SK-N-MC (cell line): ENCODE measurements at regions not wholly inside any gene's neighbourhood (a gene's known extent, or its start where the extent isn't known, plus 50 kb on each side); places are given as distances from the start of the nearest gene placed in this dataset.

Experiments
- DNase-seq: peaks from one replicate; pipeline ENCODE4 v3.0.0-alpha.2; 2011; ENCODE audit warnings: low read depth, low spot score
- H3K27ac ChIP-seq: fragments of 200-600 bp; sonication (generic); 2 replicates; pipeline ENCODE4 v1.5.1; 2016; ENCODE audit warnings: mixed run types
- H3K36me3 ChIP-seq: fragments of 200-600 bp; sonication (generic); 2 replicates; pipeline ENCODE4 v1.6.1; 2017; ENCODE audit warnings: antibody characterized with exemption, low read length, mixed read lengths; ENCODE audit not compliant: insufficient read depth
- H3K4me3 ChIP-seq: fragments of 200-600 bp; sonication (generic); 2 replicates; pipeline ENCODE4 v1.5.1; 2016
- H3K9ac ChIP-seq: fragments of 200-600 bp; sonication (generic); 2 replicates; pipeline ENCODE4 v1.8.0; 2017; ENCODE audit warnings: mixed run types, mixed read lengths; ENCODE audit not compliant: insufficient read length
- H3K9me3 ChIP-seq: fragments of 200-600 bp; sonication (generic); 2 replicates; pipeline ENCODE4 v1.6.1; 2017; ENCODE audit warnings: low read depth, mild to moderate bottlenecking, antibody characterized with exemption, low read length, moderate library complexity, mixed read lengths
- EZH2 ChIP-seq: fragments of 200-600 bp; sonication (generic); IDR thresholded peaks from one replicate; pipeline ENCODE4 v1.6.1; 2017; ENCODE audit warnings: antibody characterized with exemption
- FOXP2 ChIP-seq: optimal IDR thresholded peaks from 2 replicates; pipeline ENCODE3; 2011; ENCODE audit warnings: mild to moderate bottlenecking, moderate library complexity; ENCODE audit not compliant: insufficient read depth; ENCODE audit errors: extremely low read length, control extremely low read depth
- POLR2AphosphoS5 ChIP-seq: IDR thresholded peaks from 2 replicates; pipeline ENCODE4 v1.6.1; 2012; ENCODE audit warnings: mild to moderate bottlenecking, low read depth, low read length, borderline replicate concordance

GRCh38 chr9:82512728-82513127, 524.2 kb downstream of the SPATA31D1 start:
- no peak overlapping the region for H3K27ac ChIP-seq
- no peak overlapping the region for H3K9ac ChIP-seq
- H3K36me3 ChIP-seq: no peaks in the 10 kb centered on the region
- no peaks in the 10 kb centered on the region for H3K9me3 ChIP-seq
- no peak overlapping the region for H3K4me3 ChIP-seq
- no peak for DNase-seq
- no peak for TF ChIP-seq EZH2
- TF ChIP-seq FOXP2: no peak
- no peak for TF ChIP-seq POLR2AphosphoS5

- Histone ChIP-seq H3K9ac (no peak overlapping the region), H3K27ac (no peak overlapping the region), H3K9me3 (no peaks in the 10 kb centered on the region), H3K4me3 (no peak overlapping the region), H3K36me3 (no peaks in the 10 kb centered on the region)
- DNase-seq: no peak
- no peak for TF ChIP-seq FOXP2
- TF ChIP-seq POLR2AphosphoS5: no peak
- no peak for TF ChIP-seq EZH2
These were observed 524.7 kb downstream of the SPATA31D1 start for GRCh38 chr9:82513242-82513751.

- H3K9ac ChIP-seq: no peak overlapping the region
- H3K27ac ChIP-seq: no peak overlapping the region
- H3K9me3 ChIP-seq: no peaks in the 10 kb centered on the region
- TF ChIP-seq EZH2 (no peak), FOXP2 (no peak), POLR2AphosphoS5 (no peak)
- H3K4me3 ChIP-seq: no peak overlapping the region
- H3K36me3 ChIP-seq: no peaks in the 10 kb centered on the region
- DNase-seq: no peak
These were observed 525.6 kb downstream of the SPATA31D1 start for GRCh38 chr9:82513976-82514735.

GRCh38 chr9:82518868-82519267, 530.3 kb downstream of the SPATA31D1 start:
- no peak for TF ChIP-seq FOXP2
- TF ChIP-seq EZH2: no peak
- TF ChIP-seq POLR2AphosphoS5: no peak
- Histone ChIP-seq H3K9ac (no peak overlapping the region), H3K36me3 (no peaks in the 10 kb centered on the region), H3K4me3 (no peak overlapping the region), H3K9me3 (no peaks in the 10 kb centered on the region), H3K27ac (no peak overlapping the region)
- DNase-seq: no peak

GRCh38 chr9:82519332-82519731, 530.8 kb downstream of the SPATA31D1 start:
- DNase-seq: no peak
- H3K27ac ChIP-seq: no peak overlapping the region
- TF ChIP-seq EZH2 (no peak), FOXP2 (no peak), POLR2AphosphoS5 (no peak)

GRCh38 chr9:82524407-82524806, 535.8 kb downstream of the SPATA31D1 start:
- no peak overlapping the region for H3K9ac ChIP-seq
- DNase-seq: no peak
- TF ChIP-seq EZH2 (no peak), POLR2AphosphoS5 (no peak), FOXP2 (no peak)
- H3K27ac ChIP-seq: no peak overlapping the region
- H3K9me3 ChIP-seq: 0 out of 2 replicates have a peak, but pooled peaks cover 2% of the 10 kb centered on the region
- no peak overlapping the region for H3K4me3 ChIP-seq
- no peaks in the 10 kb centered on the region for H3K36me3 ChIP-seq

More at GRCh38 chr9:82519332-82519731, 530.8 kb downstream of the SPATA31D1 start:
- H3K9ac ChIP-seq: no peak overlapping the region
- no peak overlapping the region for H3K4me3 ChIP-seq
- no peaks in the 10 kb centered on the region for H3K36me3 ChIP-seq
- H3K9me3 ChIP-seq: no peaks in the 10 kb centered on the region

GRCh38 chr9:82526577-82526976, 536.4 kb downstream of the RASEF start:
- no peak overlapping the region for H3K4me3 ChIP-seq
- no peak overlapping the region for H3K9ac ChIP-seq

GRCh38 chr9:82531795-82532194, 531.1 kb downstream of the RASEF start:
- H3K9me3 ChIP-seq: 0 out of 2 replicates have a peak, but pooled peaks cover 2% of the 10 kb centered on the region
- TF ChIP-seq FOXP2: no peak
- TF ChIP-seq EZH2: no peak
- no peak for TF ChIP-seq POLR2AphosphoS5
- H3K36me3 ChIP-seq: no peaks in the 10 kb centered on the region

More at GRCh38 chr9:82526577-82526976, 536.4 kb downstream of the RASEF start:
- Histone ChIP-seq H3K27ac (no peak overlapping the region), H3K9me3 (0 out of 2 replicates have a peak, but pooled peaks cover 2% of the 10 kb centered on the region), H3K36me3 (no peaks in the 10 kb centered on the region)
- no peak for TF ChIP-seq EZH2
- DNase-seq: no peak

GRCh38 chr9:82532504-82533180, 530.3 kb downstream of the RASEF start:
- no peak overlapping the region for H3K4me3 ChIP-seq
- H3K36me3 ChIP-seq: no peaks in the 10 kb centered on the region
- TF ChIP-seq POLR2AphosphoS5 (no peak), EZH2 (no peak)
- H3K27ac ChIP-seq: no peak overlapping the region
- no peak overlapping the region for H3K9ac ChIP-seq
- no peak for DNase-seq
- 0 out of 2 replicates have a peak, but pooled peaks cover under 1% of the 10 kb centered on the region for H3K9me3 ChIP-seq

More at GRCh38 chr9:82531795-82532194, 531.1 kb downstream of the RASEF start:
- H3K27ac ChIP-seq: no peak overlapping the region
- DNase-seq: no peak
- H3K4me3 ChIP-seq: no peak overlapping the region
- H3K9ac ChIP-seq: no peak overlapping the region
